ENCODE measurements at regions not wholly inside any gene's neighbourhood (a gene's known extent, or its start where the extent isn't known, plus 50 kb on each side); places are given as distances from the start of the nearest gene placed in this dataset.

GRCh38 chr13:80118099-80118498 is 222.8 kb downstream of the SPRY2 start:
- POLR2A ChIA-PET = no interaction called here
- CTCF ChIA-PET = interaction anchor here (1.5 kb wide), 1 partner anchor 20 kb away, joined by 3 read pairs; no protein-coding TSS in a partner anchor
- no peak for TF ChIP-seq CTCF (IDR thresholded peaks at IDR 0.05; ENCODE audit: control extremely low read depth, extremely low read depth, low read depth, missing control alignments)

GRCh38 chr13:80117515-80117914 is 223.4 kb downstream of the SPRY2 start:
- no peak for DNase-seq (ENCODE audit: extremely low spot score)
- no peak for TF ChIP-seq CTCF (IDR thresholded peaks at IDR 0.05; ENCODE audit: control extremely low read depth, extremely low read depth, low read depth, missing control alignments)
- ChIA-PET POLR2A (no interaction called here), CTCF (interaction anchor here (1.5 kb wide), 1 partner anchor 20 kb away, joined by 3 read pairs; no protein-coding TSS in a partner anchor)

More at GRCh38 chr13:80118099-80118498, 222.8 kb downstream of the SPRY2 start:
- DNase-seq (ENCODE audit: extremely low spot score) = no peak

- ChIA-PET CTCF (no interaction called here), POLR2A (no interaction called here)
- no peak for TF ChIP-seq CTCF (IDR thresholded peaks at IDR 0.05; ENCODE audit: control extremely low read depth, extremely low read depth, low read depth, missing control alignments)
- no peak for DNase-seq (ENCODE audit: extremely low spot score)
Observed at GRCh38 chr13:80116107-80116506, 224.8 kb downstream of the SPRY2 start.

GRCh38 chr13:80115616-80116015 is 225.3 kb downstream of the SPRY2 start:
- ChIA-PET POLR2A (no interaction called here), CTCF (no interaction called here)
- no peak for DNase-seq (ENCODE audit: extremely low spot score)
- TF ChIP-seq CTCF (IDR thresholded peaks at IDR 0.05; ENCODE audit: control extremely low read depth, extremely low read depth, low read depth, missing control alignments) = no peak

- no peak for DNase-seq (ENCODE audit: extremely low spot score)
- CTCF ChIA-PET = interaction anchor here (0.7 to 1.1 kb wide), 2 partner anchors 10 to 32 kb away, joined by 3 read pairs; no protein-coding TSS in a partner anchor
- POLR2A ChIA-PET = no interaction called here
- no peak for TF ChIP-seq CTCF (IDR thresholded peaks at IDR 0.05; ENCODE audit: control extremely low read depth, extremely low read depth, low read depth, missing control alignments)
Observed at GRCh38 chr13:80113714-80114454, 227.0 kb downstream of the SPRY2 start.

- CTCF ChIA-PET = interaction anchor here (1.1 to 2.2 kb wide), 2 partner anchors 9 to 14 kb away, joined by 3 to 7 read pairs; no protein-coding TSS in a partner anchor
- POLR2A ChIA-PET = no interaction called here
- no peak for DNase-seq (ENCODE audit: extremely low spot score)
- no peak for TF ChIP-seq CTCF (IDR thresholded peaks at IDR 0.05; ENCODE audit: control extremely low read depth, extremely low read depth, low read depth, missing control alignments)
Observed at GRCh38 chr13:80109303-80109702, 231.6 kb downstream of the SPRY2 start.
